ENCODE measurements at regions not wholly inside any gene's neighbourhood (a gene's known extent, or its start where the extent isn't known, plus 50 kb on each side); places are given as distances from the start of the nearest gene placed in this dataset.

GRCh38 chr21:34255073-34255472 is 108.7 kb upstream of the KCNE2 start:
- TF ChIP-seq, protein P1, sequence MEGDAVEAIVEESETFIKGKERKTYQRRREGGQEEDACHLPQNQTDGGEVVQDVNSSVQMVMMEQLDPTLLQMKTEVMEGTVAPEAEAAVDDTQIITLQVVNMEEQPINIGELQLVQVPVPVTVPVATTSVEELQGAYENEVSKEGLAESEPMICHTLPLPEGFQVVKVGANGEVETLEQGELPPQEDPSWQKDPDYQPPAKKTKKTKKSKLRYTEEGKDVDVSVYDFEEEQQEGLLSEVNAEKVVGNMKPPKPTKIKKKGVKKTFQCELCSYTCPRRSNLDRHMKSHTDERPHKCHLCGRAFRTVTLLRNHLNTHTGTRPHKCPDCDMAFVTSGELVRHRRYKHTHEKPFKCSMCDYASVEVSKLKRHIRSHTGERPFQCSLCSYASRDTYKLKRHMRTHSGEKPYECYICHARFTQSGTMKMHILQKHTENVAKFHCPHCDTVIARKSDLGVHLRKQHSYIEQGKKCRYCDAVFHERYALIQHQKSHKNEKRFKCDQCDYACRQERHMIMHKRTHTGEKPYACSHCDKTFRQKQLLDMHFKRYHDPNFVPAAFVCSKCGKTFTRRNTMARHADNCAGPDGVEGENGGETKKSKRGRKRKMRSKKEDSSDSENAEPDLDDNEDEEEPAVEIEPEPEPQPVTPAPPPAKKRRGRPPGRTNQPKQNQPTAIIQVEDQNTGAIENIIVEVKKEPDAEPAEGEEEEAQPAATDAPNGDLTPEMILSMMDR (tag by site-specific recombination; IDR thresholded peaks at IDR 0.05), result no peak
- TF ChIP-seq ZNF747 (tag by site-specific recombination; IDR thresholded peaks at IDR 0.05) (no peak), OSR2 (tag by site-specific recombination; IDR thresholded peaks at IDR 0.05) (no peak), ZNF843 (tag by site-specific recombination; IDR thresholded peaks at IDR 0.05) (no peak), ZNF48 (tag by site-specific recombination; IDR thresholded peaks at IDR 0.05) (no peak), ZNF121 (tag by site-specific recombination; IDR thresholded peaks at IDR 0.05) (no peak), ZNF24 (tag by site-specific recombination; IDR thresholded peaks at IDR 0.05) (no peak), ZNF16 (tag by site-specific recombination; IDR thresholded peaks at IDR 0.05; ENCODE audit: low read depth) (no peak), ZNF580 (tag by site-specific recombination; IDR thresholded peaks at IDR 0.05) (no peak), ZNF132 (tag by site-specific recombination; IDR thresholded peaks at IDR 0.05; ENCODE audit: borderline replicate concordance) (no peak)
- TF ChIP-seq, protein P2, sequence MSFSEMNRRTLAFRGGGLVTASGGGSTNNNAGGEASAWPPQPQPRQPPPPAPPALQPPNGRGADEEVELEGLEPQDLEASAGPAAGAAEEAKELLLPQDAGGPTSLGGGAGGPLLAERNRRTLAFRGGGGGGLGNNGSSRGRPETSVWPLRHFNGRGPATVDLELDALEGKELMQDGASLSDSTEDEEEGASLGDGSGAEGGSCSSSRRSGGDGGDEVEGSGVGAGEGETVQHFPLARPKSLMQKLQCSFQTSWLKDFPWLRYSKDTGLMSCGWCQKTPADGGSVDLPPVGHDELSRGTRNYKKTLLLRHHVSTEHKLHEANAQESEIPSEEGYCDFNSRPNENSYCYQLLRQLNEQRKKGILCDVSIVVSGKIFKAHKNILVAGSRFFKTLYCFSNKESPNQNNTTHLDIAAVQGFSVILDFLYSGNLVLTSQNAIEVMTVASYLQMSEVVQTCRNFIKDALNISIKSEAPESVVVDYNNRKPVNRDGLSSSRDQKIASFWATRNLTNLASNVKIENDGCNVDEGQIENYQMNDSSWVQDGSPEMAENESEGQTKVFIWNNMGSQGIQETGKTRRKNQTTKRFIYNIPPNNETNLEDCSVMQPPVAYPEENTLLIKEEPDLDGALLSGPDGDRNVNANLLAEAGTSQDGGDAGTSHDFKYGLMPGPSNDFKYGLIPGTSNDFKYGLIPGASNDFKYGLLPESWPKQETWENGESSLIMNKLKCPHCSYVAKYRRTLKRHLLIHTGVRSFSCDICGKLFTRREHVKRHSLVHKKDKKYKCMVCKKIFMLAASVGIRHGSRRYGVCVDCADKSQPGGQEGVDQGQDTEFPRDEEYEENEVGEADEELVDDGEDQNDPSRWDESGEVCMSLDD (tag by site-specific recombination; IDR thresholded peaks at IDR 0.05), result no peak
- TF ChIP-seq, protein P3, sequence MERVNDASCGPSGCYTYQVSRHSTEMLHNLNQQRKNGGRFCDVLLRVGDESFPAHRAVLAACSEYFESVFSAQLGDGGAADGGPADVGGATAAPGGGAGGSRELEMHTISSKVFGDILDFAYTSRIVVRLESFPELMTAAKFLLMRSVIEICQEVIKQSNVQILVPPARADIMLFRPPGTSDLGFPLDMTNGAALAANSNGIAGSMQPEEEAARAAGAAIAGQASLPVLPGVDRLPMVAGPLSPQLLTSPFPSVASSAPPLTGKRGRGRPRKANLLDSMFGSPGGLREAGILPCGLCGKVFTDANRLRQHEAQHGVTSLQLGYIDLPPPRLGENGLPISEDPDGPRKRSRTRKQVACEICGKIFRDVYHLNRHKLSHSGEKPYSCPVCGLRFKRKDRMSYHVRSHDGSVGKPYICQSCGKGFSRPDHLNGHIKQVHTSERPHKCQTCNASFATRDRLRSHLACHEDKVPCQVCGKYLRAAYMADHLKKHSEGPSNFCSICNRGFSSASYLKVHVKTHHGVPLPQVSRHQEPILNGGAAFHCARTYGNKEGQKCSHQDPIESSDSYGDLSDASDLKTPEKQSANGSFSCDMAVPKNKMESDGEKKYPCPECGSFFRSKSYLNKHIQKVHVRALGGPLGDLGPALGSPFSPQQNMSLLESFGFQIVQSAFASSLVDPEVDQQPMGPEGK (tag by site-specific recombination; IDR thresholded peaks at IDR 0.05), result no peak
- TF ChIP-seq, protein P4, sequence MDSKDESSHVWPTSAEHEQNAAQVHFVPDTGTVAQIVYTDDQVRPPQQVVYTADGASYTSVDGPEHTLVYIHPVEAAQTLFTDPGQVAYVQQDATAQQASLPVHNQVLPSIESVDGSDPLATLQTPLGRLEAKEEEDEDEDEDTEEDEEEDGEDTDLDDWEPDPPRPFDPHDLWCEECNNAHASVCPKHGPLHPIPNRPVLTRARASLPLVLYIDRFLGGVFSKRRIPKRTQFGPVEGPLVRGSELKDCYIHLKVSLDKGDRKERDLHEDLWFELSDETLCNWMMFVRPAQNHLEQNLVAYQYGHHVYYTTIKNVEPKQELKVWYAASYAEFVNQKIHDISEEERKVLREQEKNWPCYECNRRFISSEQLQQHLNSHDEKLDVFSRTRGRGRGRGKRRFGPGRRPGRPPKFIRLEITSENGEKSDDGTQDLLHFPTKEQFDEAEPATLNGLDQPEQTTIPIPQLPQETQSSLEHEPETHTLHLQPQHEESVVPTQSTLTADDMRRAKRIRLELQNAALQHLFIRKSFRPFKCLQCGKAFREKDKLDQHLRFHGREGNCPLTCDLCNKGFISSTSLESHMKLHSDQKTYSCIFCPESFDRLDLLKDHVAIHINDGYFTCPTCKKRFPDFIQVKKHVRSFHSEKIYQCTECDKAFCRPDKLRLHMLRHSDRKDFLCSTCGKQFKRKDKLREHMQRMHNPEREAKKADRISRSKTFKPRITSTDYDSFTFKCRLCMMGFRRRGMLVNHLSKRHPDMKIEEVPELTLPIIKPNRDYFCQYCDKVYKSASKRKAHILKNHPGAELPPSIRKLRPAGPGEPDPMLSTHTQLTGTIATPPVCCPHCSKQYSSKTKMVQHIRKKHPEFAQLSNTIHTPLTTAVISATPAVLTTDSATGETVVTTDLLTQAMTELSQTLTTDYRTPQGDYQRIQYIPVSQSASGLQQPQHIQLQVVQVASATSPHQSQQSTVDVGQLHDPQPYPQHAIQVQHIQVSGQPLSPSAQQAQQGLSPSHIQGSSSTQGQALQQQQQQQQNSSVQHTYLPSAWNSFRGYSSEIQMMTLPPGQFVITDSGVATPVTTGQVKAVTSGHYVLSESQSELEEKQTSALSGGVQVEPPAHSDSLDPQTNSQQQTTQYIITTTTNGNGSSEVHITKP (tag by site-specific recombination; IDR thresholded peaks at IDR 0.05), result no peak
- TF ChIP-seq, protein P5, sequence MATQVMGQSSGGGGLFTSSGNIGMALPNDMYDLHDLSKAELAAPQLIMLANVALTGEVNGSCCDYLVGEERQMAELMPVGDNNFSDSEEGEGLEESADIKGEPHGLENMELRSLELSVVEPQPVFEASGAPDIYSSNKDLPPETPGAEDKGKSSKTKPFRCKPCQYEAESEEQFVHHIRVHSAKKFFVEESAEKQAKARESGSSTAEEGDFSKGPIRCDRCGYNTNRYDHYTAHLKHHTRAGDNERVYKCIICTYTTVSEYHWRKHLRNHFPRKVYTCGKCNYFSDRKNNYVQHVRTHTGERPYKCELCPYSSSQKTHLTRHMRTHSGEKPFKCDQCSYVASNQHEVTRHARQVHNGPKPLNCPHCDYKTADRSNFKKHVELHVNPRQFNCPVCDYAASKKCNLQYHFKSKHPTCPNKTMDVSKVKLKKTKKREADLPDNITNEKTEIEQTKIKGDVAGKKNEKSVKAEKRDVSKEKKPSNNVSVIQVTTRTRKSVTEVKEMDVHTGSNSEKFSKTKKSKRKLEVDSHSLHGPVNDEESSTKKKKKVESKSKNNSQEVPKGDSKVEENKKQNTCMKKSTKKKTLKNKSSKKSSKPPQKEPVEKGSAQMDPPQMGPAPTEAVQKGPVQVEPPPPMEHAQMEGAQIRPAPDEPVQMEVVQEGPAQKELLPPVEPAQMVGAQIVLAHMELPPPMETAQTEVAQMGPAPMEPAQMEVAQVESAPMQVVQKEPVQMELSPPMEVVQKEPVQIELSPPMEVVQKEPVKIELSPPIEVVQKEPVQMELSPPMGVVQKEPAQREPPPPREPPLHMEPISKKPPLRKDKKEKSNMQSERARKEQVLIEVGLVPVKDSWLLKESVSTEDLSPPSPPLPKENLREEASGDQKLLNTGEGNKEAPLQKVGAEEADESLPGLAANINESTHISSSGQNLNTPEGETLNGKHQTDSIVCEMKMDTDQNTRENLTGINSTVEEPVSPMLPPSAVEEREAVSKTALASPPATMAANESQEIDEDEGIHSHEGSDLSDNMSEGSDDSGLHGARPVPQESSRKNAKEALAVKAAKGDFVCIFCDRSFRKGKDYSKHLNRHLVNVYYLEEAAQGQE (tag by site-specific recombination; IDR thresholded peaks at IDR 0.05), result no peak
